ENCODE measurements at regions not wholly inside any gene's neighbourhood (a gene's known extent, or its start where the extent isn't known, plus 50 kb on each side); places are given as distances from the start of the nearest gene placed in this dataset.

DNA sequence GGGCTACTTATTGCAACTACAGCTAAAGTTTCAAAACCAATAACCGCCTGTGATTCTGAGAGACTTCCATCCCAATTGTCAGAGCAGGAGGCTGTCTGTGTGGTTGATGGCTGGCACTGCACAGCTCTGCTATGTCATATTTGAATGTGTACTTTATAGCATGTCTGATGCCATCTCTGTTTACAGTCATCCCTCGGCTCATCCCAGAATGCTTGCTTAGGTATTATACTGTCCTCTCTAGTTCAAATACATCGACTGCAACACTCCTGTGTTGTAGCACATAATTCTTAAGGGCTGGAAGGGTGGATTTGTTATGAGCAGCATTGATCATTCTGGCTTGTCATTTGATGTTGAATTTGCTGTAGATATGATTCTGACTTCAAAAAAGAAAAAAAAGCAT, 1617.5 kb upstream of the TENM3 start:
- no peak overlapping the region for H3K18ac ChIP-seq (ENCODE audit: low read depth, low read length)
- H3K36me3 ChIP-seq (ENCODE audit: control insufficient read depth, insufficient read depth, low read length), result no peaks in the 10 kb centered on the region
- no peak overlapping the region for H4K91ac ChIP-seq (ENCODE audit: insufficient read depth, low read depth, low read length)
- no TSS peak for BruUV-seq (replicated peaks)
- POLR2A ChIA-PET (ENCODE audit: unreplicated experiment), result no interaction called here
- H3K14ac ChIP-seq (replicated peaks; ENCODE audit: low read depth, low read length), result no peak overlapping the region
- DNase-seq (no peak), ATAC-seq (ENCODE audit: low read depth) (no peak)
- no peaks in the 10 kb centered on the region for H3K79me1 ChIP-seq (ENCODE audit: low read depth in 1 of 2, low read length in 2 of 2)
- H2AFZ ChIP-seq (replicated peaks; ENCODE audit: low read length, poor library complexity), result no peak overlapping the region
- H3K4ac ChIP-seq (ENCODE audit: low read depth, low read length), result no peak overlapping the region
- no peak overlapping the region for H2BK15ac ChIP-seq (ENCODE audit: low read depth, low read length)
- H3K27me3 ChIP-seq (ENCODE audit: control insufficient read depth, insufficient read depth, low read length), result no peaks in the 10 kb centered on the region
- H4K5ac ChIP-seq (ENCODE audit: low read depth, low read length), result no peak overlapping the region
- no peaks in the 10 kb centered on the region for H4K20me1 ChIP-seq (ENCODE audit: insufficient read depth, low read length)
- TF ChIP-seq MAZ (IDR thresholded peaks at IDR 0.05; ENCODE audit: borderline replicate concordance, low read depth, low read length), result no peak
- no peak for TF ChIP-seq ELK1 (IDR thresholded peaks at IDR 0.05; ENCODE audit: borderline replicate concordance, low read depth, low read length)
- TF ChIP-seq NFE2L2 (IDR thresholded peaks at IDR 0.05; ENCODE audit: low read depth, low read length), result no peak
- TF ChIP-seq SMC3 (IDR thresholded peaks at IDR 0.05; ENCODE audit: low read depth, low read length), result no peak
- TF ChIP-seq MAFK (IDR thresholded peaks at IDR 0.05; ENCODE audit: low read depth, low read length), result no peak
- no peak for TF ChIP-seq FOS (IDR thresholded peaks at IDR 0.05; ENCODE audit: low read depth, low read length)
- no peak for TF ChIP-seq RAD21 (IDR thresholded peaks at IDR 0.05; ENCODE audit: low read length)
- no peak for TF ChIP-seq POLR2A (IDR thresholded peaks at IDR 0.05; ENCODE audit: low read depth, low read length)
- no peak for TF ChIP-seq MXI1 (IDR thresholded peaks at IDR 0.05; ENCODE audit: borderline replicate concordance, low read depth, low read length)
- TF ChIP-seq, protein P1, sequence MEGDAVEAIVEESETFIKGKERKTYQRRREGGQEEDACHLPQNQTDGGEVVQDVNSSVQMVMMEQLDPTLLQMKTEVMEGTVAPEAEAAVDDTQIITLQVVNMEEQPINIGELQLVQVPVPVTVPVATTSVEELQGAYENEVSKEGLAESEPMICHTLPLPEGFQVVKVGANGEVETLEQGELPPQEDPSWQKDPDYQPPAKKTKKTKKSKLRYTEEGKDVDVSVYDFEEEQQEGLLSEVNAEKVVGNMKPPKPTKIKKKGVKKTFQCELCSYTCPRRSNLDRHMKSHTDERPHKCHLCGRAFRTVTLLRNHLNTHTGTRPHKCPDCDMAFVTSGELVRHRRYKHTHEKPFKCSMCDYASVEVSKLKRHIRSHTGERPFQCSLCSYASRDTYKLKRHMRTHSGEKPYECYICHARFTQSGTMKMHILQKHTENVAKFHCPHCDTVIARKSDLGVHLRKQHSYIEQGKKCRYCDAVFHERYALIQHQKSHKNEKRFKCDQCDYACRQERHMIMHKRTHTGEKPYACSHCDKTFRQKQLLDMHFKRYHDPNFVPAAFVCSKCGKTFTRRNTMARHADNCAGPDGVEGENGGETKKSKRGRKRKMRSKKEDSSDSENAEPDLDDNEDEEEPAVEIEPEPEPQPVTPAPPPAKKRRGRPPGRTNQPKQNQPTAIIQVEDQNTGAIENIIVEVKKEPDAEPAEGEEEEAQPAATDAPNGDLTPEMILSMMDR (conservative IDR thresholded peaks at IDR 0.05; ENCODE audit: low read depth, low read length), result no peak
- TF ChIP-seq CEBPB (IDR thresholded peaks at IDR 0.05; ENCODE audit: low read depth, low read length), result no peak
- TF ChIP-seq, protein P2, sequence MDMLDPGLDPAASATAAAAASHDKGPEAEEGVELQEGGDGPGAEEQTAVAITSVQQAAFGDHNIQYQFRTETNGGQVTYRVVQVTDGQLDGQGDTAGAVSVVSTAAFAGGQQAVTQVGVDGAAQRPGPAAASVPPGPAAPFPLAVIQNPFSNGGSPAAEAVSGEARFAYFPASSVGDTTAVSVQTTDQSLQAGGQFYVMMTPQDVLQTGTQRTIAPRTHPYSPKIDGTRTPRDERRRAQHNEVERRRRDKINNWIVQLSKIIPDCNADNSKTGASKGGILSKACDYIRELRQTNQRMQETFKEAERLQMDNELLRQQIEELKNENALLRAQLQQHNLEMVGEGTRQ (IDR thresholded peaks at IDR 0.05; ENCODE audit: low read depth, low read length), result no peak
- no peak for TF ChIP-seq RFX5 (IDR thresholded peaks at IDR 0.05; ENCODE audit: low read depth, low read length)
- TF ChIP-seq BHLHE40 (IDR thresholded peaks at IDR 0.05; ENCODE audit: low read depth, low read length), result no peak
- no peak for TF ChIP-seq RCOR1 (IDR thresholded peaks at IDR 0.05; ENCODE audit: insufficient replicate concordance, low read length)
- TF ChIP-seq CHD1 (IDR thresholded peaks at IDR 0.05; ENCODE audit: low read depth, low read length), result no peak
- no peaks in the 10 kb centered on the region for H3K9me3 ChIP-seq (ENCODE audit: control insufficient read depth, insufficient read depth, low read length)
- H2AK9ac ChIP-seq (replicated peaks; ENCODE audit: low read depth, low read length, poor library complexity), result no peak overlapping the region
- H3K4me2 ChIP-seq (ENCODE audit: low read depth, low read length), result no peak overlapping the region
- no peaks in the 10 kb centered on the region for H3K9me1 ChIP-seq (ENCODE audit: insufficient read depth, low read length)
- no CpG with 5 or more reads among the region's 3 CpGs for WGBS, 2 experiments (ENCODE audit: extremely low coverage in 2 of 2, insufficient read length in 1 of 2)
- in situ Hi-C loops (cut with MboI; ENCODE audit: low sequenced_read_pairs) (no loop called here), dilution Hi-C loops (cut with HindIII; ENCODE audit: low sequenced_read_pairs, unreplicated experiment) (no loop called here), intact Hi-C loops (cut with micrococcal nuclease) (no loop called here)
- CTCF ChIA-PET, result no interaction called here
- no peak overlapping the region for H3K9ac ChIP-seq (ENCODE audit: low read depth, low read length)
- H3K27ac ChIP-seq (ENCODE audit: insufficient read depth, low read length), result no peak overlapping the region
- no peak overlapping the region for H2BK5ac ChIP-seq (ENCODE audit: low read depth, low read length, poor library complexity, severe bottlenecking)
- no peak overlapping the region for H3K4me3 ChIP-seq (ENCODE audit: insufficient read depth, low read depth, low read length)
- no peaks in the 10 kb centered on the region for H3K4me1 ChIP-seq (ENCODE audit: control insufficient read depth, insufficient read depth, low read length)
- no peak overlapping the region for H2BK120ac ChIP-seq (ENCODE audit: low read depth, low read length)
- no peak overlapping the region for H2BK20ac ChIP-seq (ENCODE audit: low read depth, low read length)
- H4K8ac ChIP-seq (ENCODE audit: low read depth in 2 of 2, low read length in 2 of 2), result no peak overlapping the region
- no peak overlapping the region for H3K56ac ChIP-seq (ENCODE audit: extremely low read depth, insufficient read depth, low read length)
- no peak overlapping the region for H3K23ac ChIP-seq (ENCODE audit: low read depth, low read length)
- H2AK5ac ChIP-seq (ENCODE audit: low read depth, low read length), result no peak overlapping the region

Measured in IMR-90 (cell line).